GM23338 (cell line): ENCODE measurements at regions not wholly inside any gene's neighbourhood (a gene's known extent, or its start where the extent isn't known, plus 50 kb on each side); places are given as distances from the start of the nearest gene placed in this dataset.

Source experiments
- ATAC-seq: fragments of 200-7000 bp; cut with Tn5 transposase; 3 replicates; pipeline ENCODE4 v1.9.1; 2020
- DNase-seq: peaks from one replicate; pipeline ENCODE4 v3.0.0-alpha.2; 2015; ENCODE audit warnings: low spot score
- H2AFZ ChIP-seq: fragments of 200-600 bp; sonication (generic); 2 replicates; pipeline ENCODE4 v1.8.0; 2016; ENCODE audit warnings: antibody characterized with exemption, mild to moderate bottlenecking, moderate library complexity
- H3F3A ChIP-seq: fragments of 200-600 bp; sonication (generic); replicated peaks from 2 replicates; pipeline ENCODE4 v1.8.0; 2017; ENCODE audit warnings: antibody characterized with exemption, mixed run types, low read depth
- H3K27ac ChIP-seq: fragments of 200-600 bp; sonication (generic); 2 replicates; pipeline ENCODE4 v1.6.1; 2016; ENCODE audit warnings: low read depth
- H3K27me3 ChIP-seq: fragments of 200-600 bp; sonication (generic); 2 replicates; pipeline ENCODE4 v1.8.0; 2016; ENCODE audit warnings: mild to moderate bottlenecking, mixed run types, moderate library complexity; ENCODE audit not compliant: insufficient read depth
- H3K36me3 ChIP-seq: fragments of 200-600 bp; sonication (generic); 2 replicates; pipeline ENCODE4 v1.8.0; 2016; ENCODE audit warnings: mild to moderate bottlenecking; ENCODE audit not compliant: insufficient read depth
- H3K4me1 ChIP-seq: fragments of 200-600 bp; sonication (generic); 2 replicates; pipeline ENCODE4 v1.8.0; 2016; ENCODE audit warnings: mild to moderate bottlenecking, moderate library complexity; ENCODE audit not compliant: insufficient read depth
- H3K4me2 ChIP-seq: fragments of 200-600 bp; sonication (generic); 2 replicates; pipeline ENCODE4 v1.7.1; 2017; ENCODE audit warnings: mixed run types
- H3K4me3 ChIP-seq: fragments of 200-600 bp; sonication (generic); 2 replicates; pipeline ENCODE4 v1.6.1; 2016; ENCODE audit warnings: mixed run types
- H3K79me2 ChIP-seq: fragments of 200-600 bp; sonication (generic); replicated peaks from 2 replicates; pipeline ENCODE4 v1.8.0; 2017; ENCODE audit warnings: mild to moderate bottlenecking; ENCODE audit not compliant: insufficient read depth
- H3K9me2 ChIP-seq: fragments of 200-600 bp; sonication (generic); 2 replicates; pipeline ENCODE4 v1.8.0; 2017; ENCODE audit not compliant: insufficient read depth
- H4K20me1 ChIP-seq: fragments of 200-600 bp; sonication (generic); replicated peaks from 2 replicates; pipeline ENCODE4 v1.8.0; 2017; ENCODE audit warnings: mild to moderate bottlenecking; ENCODE audit not compliant: insufficient read depth
- H3K27ac Mint-ChIP-seq: 2 replicates; pipeline ENCODE4 v1.8.0; 2020; ENCODE audit warnings: inconsistent platforms, mild to moderate bottlenecking, moderate library complexity, mixed read lengths
- H3K27me3 Mint-ChIP-seq: 3 replicates; pipeline ENCODE4 v1.8.0; 2022; ENCODE audit warnings: low read depth, mild to moderate bottlenecking, moderate library complexity, mixed read lengths, inconsistent platforms; ENCODE audit not compliant: insufficient read depth, poor library complexity
- H3K36me3 Mint-ChIP-seq: 3 replicates; pipeline ENCODE4 v1.8.0; 2021; ENCODE audit warnings: low read depth, mild to moderate bottlenecking, inconsistent platforms, moderate library complexity, mixed read lengths
- H3K4me1 Mint-ChIP-seq: 3 replicates; pipeline ENCODE4 v1.8.0; 2020; ENCODE audit warnings: mild to moderate bottlenecking, inconsistent platforms, mixed read lengths
- H3K4me3 Mint-ChIP-seq: 3 replicates; pipeline ENCODE4 v1.8.0; 2021; ENCODE audit warnings: moderate library complexity, mild to moderate bottlenecking, inconsistent platforms, mixed read lengths
- H3K9me3 Mint-ChIP-seq: 3 replicates; pipeline ENCODE4 v1.8.0; 2020; ENCODE audit warnings: moderate library complexity, mild to moderate bottlenecking, inconsistent platforms, mixed read lengths
- CTCF ChIP-seq, 2 experiments: fragments of 200-600 bp in 1 of 2; sonication (generic) in 1 of 2; conservative IDR thresholded peaks; 2 replicates each; pipeline versions ENCODE4 v1.5.1 to v1.6.1; 2016 to 2017; ENCODE audit warnings: antibody characterized with exemption in 2 of 2, low read depth in 2 of 2, mild to moderate bottlenecking in 2 of 2, moderate library complexity in 1 of 2
- ETS1 ChIP-seq: IDR thresholded peaks from 2 replicates; pipeline ENCODE4 v1.6.1; 2016; ENCODE audit warnings: antibody characterized with exemption
- EZH2 ChIP-seq: fragments of 200-600 bp; sonication (generic); IDR thresholded peaks from one replicate; pipeline ENCODE4 v1.8.0; 2017; ENCODE audit warnings: antibody characterized with exemption, mild to moderate bottlenecking, low read depth; ENCODE audit not compliant: unreplicated experiment
- EZH2phosphoT487 ChIP-seq: fragments of 200-600 bp; sonication (generic); IDR thresholded peaks from one replicate; pipeline ENCODE4 v1.8.1; 2018; ENCODE audit warnings: antibody characterized with exemption; ENCODE audit not compliant: unreplicated experiment
- NANOG ChIP-seq: IDR thresholded peaks from 2 replicates; pipeline ENCODE4 v1.6.1; 2016; ENCODE audit warnings: antibody characterized with exemption, borderline replicate concordance
- POLR2AphosphoS5 ChIP-seq: IDR thresholded peaks from 2 replicates; pipeline ENCODE4 v1.6.1; 2016; ENCODE audit warnings: antibody characterized with exemption, low read depth
- REST ChIP-seq: IDR thresholded peaks from one replicate; pipeline ENCODE4 v1.6.1; 2018; ENCODE audit warnings: antibody characterized with exemption; ENCODE audit not compliant: unreplicated experiment
- ZNF114 ChIP-seq: fragments of 250-450 bp; sonication (Bioruptor Pico); IDR thresholded peaks from 2 replicates; pipeline ENCODE4 v1.5.0; 2020; ENCODE audit warnings: mild to moderate bottlenecking, moderate library complexity
- ZNF331 ChIP-seq: fragments of 250-450 bp; sonication (Bioruptor Pico); IDR thresholded peaks from 2 replicates; pipeline ENCODE4 v1.5.0; 2020; ENCODE audit warnings: low read depth, mild to moderate bottlenecking, moderate library complexity
- ZNF462 ChIP-seq: fragments of 250-450 bp; sonication (Bioruptor Pico); IDR thresholded peaks from 2 replicates; pipeline ENCODE4 v1.5.0; 2020; ENCODE audit warnings: mild to moderate bottlenecking, moderate library complexity

- TF ChIP-seq CTCF (conservative IDR thresholded peaks at IDR 0.05; ENCODE audit: low read depth in 2 of 2) (no peak), EZH2phosphoT487 (no peak), NANOG (no peak), REST (no peak), EZH2 (no peak), POLR2AphosphoS5 (no peak), ZNF331 (CRISPR knock-in tag) (no peak), ETS1 (no peak)
Observed at GRCh38 chr6:153644000-153644399, 395.0 kb upstream of the OPRM1 start (continued).

GRCh38 chr6:153634416-153634815, 404.6 kb upstream of the OPRM1 start:
- Histone ChIP-seq H3K79me2 (no peaks in the 10 kb centered on the region), H3K4me2 (no peak overlapping the region), H4K20me1 (no peaks in the 10 kb centered on the region), H3K4me1 (no peaks in the 10 kb centered on the region), H3K4me3 (no peak overlapping the region), H3K36me3 (no peaks in the 10 kb centered on the region), H3F3A (no peaks in the 10 kb centered on the region), H2AFZ (no peak overlapping the region), H3K9me2 (peaks cover 5% of the 10 kb centered on the region; the same call in 1 of the 2 replicates), H3K27ac (no peak overlapping the region), H3K27me3 (no peaks in the 10 kb centered on the region)
- no peak for DNase-seq
- no peaks in the 10 kb centered on the region for H3K9me3 Mint-ChIP-seq
- H3K4me3 Mint-ChIP-seq: no peak overlapping the region
- ATAC-seq: no peak
- H3K27ac Mint-ChIP-seq: no peak overlapping the region
- H3K36me3 Mint-ChIP-seq: no peaks in the 10 kb centered on the region
- H3K4me1 Mint-ChIP-seq: no peaks in the 10 kb centered on the region
- H3K27me3 Mint-ChIP-seq: no peaks in the 10 kb centered on the region
- no peak for TF ChIP-seq POLR2AphosphoS5
- no peak for TF ChIP-seq ZNF462
- no peak for TF ChIP-seq ZNF114
